Stromal cell of bone marrow (primary cell): ENCODE measurements at regions not wholly inside any gene's neighbourhood (a gene's known extent, or its start where the extent isn't known, plus 50 kb on each side); places are given as distances from the start of the nearest gene placed in this dataset.
A peak's percentile ranks its signal among the peaks of the same experiment; 100 is the strongest.
"Not testable (repeated sequence)": the region's sequence is repeated elsewhere in the genome, so short reads cannot be mapped to it uniquely, and the experiment has no call there.

Experiments used
- DNase-seq: peaks from one replicate; pipeline ENCODE4 v3.0.0-alpha.2; 2012; ENCODE audit warnings: low read depth

DNA sequence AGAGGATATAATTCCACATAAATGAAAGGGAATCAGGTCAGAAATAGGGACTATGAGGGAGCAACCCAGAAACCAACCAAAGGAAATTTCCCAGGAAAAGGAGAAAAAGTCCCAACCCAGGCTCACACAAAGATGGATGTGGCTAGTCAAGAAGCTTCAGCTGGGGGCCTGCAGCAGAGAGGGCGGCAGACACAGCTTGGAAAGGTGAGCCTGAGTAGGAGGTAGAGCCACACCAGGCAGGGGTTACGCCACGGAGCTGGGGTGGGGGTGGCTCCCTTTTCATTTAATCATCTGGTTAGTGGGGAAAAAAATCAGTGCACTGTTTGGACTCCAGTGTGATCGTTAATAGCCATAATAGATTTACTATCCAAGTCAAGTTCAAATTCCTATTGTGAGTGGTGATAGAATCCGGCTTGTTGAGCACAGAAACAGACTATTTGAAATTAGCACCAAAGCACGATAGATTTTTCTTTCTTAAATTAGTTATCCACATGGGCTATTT, 220.6 kb downstream of the TPBG start:
- DNase-seq, result no peak

DNA sequence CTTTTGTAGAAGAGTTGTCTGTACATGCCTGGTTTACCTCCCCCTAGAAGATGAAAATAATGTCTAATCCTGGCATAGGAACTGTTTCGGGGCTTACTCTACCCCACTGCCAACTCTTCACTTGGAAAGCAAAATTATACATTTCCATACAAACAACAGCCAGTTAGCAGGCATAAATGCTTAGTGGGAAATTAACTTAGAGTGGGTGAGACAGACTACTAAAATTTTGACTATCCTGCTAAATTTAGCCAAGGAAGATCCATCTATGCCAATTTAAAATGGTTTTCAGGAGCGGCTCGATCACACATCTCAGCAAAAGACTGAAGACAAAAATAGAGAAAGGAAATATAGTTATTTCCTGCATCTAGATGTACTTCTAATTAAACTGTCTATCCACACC, 221.2 kb downstream of the TPBG start:
- no peak for DNase-seq

DNA sequence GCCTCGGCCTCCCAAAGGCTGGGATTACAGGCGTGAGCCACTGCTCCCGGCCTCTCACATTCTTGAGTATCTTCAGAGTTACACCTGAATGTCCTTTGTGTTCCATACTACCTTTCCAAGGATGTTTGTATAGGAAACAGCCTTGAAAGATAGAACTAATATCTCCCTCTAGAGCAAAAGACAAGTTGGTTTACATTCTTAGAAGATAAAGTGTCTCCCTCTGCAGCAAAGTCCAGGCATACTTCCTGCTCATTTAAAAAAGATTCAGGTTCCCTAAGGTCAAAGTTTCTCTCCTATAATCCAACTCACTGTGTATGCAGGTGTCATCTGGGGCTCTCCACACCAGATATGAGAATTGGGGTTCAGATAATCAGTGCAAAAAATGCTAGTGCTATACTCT, 224.4 kb downstream of the TPBG start:
- no peak for DNase-seq

DNA sequence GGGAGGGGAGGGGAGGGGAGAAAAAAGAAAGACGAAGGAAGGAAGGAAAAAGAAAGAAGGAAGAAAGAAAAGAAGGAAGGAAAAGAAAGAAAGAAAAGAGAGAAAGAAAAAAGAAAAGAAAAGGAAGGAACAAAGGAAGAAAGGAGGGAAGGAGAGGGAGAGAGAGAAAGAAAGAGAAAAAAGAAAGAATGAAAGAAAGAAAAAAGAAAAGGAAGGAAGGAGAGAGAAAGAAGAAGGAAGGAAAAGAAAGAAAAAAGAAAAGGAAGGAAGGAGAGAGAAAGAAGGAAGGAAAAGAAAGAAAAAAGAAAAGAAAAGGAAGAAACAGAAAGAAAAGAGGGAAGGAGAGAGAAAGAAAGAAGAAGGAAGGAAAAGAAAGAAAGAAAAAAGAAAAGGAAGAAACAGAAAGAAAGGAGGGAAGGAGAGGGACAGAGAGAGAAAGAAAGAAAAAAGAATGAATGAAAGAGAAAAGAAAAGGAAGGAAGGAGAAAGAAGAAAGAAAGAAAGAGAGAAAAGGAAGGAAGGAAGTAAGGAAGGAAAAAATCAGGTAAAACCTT, 225.3 kb downstream of the TPBG start:
- no peak for DNase-seq

DNA sequence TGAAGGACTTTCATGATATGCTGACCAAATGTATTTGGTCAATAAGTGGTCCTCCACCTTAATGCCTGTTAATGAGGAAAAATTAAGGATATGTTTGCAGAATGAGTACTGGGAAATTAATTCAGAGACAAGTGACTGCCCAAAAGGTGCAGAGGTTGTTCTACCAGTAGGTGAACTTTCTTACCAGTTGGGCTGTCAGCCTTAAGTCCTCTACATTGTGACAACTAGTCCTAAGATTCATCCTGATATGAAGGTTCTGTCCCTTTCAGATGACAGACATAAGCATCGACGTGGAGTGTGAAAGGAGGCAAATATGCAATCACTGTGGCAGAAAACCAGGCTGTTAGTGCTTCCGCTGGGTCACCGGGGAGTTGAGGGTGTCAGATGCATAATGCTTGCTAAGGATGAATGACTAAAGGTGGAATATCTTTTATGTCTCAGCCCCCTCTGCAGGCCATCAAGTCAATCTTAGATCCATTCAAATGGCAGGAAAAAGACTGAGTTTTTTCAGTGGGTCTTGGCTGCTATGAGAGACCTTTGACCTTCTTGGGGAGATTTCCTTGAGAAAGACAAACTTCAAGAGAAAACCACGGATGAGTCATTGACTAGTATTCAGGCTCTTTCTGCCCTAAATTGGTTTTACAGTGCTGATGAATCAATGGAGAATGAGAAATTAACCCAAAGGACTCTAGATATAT, 226.0 kb downstream of the TPBG start:
- DNase-seq, result peak; percentile 90

DNA sequence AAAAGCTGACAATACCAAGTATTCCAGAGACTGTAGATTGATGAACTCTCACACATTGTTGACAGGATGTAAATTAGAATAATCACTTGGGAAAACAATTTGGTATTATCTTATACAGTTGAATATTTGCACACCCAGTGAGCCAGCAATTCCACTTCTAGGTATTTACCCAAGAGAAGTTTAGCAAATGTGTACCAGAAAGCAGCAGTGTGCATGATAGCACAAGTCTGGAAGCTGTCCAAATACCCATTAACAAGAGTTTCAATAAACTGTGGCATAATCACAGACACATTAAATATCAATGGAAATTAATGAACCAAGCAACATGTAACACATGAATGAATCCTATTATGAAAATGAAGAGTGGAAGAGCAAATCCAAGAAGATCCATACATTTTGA, 233.6 kb downstream of the TPBG start:
- no peak for DNase-seq

DNA sequence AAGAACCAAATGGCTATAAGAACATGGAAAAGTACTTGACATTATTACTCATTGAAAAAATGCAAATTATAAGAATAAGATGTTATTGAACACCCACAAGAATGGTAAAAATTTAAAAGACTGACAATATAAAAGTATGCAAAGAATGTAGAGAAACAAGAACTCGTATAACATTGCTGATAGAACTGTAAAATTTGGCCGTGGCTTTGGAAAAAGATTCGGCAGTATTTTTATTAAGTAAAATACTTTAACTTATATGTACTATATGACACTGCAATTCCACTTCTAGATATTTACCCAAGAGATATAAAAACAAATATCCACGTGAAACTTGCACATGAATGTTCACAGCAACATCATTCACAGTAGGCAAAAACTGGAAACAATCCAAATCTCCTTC, 239.2 kb downstream of the TPBG start:
- DNase-seq, result no peak

DNA sequence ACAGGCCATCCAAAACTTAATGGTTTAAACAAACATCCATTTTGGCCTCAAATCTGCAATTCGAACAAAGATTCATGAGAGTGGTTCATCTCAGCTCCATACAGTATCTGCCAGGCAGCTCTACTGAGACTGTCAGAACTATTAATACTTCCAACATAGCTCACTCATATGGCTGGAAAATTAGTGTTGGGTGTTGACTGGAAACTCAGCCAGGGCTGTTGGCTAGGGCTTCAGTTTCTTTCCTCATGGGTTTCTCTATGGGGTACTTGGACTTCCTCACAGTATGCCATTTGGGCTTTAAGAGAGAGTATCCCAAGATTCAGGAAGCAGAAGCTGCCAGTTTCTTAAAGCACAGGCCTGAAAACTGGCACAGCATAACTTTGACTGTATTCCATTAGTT, 240.3 kb downstream of the TPBG start:
- peak; percentile 7 for DNase-seq

DNA sequence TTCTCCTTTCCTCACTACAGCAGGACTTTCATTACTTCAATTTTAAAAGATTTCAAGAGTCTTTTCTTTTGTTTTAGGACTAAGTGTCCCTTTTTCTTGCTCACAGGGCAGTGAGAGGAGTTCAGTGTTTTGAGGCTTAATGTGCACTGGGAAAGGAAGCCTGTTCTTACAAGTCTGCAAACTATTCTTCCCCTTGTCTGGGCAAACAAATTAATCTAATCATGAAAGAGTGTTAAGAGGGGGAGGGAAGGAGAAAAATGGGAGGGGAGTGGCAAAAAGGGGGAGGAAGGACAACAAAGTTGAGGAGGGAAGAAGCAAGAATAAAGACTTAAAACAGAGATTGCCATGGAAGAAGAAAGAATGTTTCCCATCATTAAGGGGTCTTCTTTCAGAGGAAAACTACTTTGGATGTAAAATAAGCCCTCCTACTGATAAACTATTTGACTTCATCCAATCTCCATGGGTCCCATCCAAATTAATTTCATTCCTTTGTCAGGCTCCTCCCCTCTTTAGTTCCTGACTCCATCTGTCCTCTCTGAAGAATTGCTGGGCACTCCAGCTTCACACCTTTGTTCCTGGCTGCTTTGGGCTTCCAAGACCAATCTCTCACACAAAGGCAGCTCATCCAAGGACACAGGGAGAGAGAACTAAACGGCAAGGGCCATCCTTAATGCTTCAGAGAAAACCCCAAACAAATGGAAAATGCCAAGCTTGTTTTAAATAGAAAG, 244.5 kb downstream of the TPBG start:
- DNase-seq, result no peak

DNA sequence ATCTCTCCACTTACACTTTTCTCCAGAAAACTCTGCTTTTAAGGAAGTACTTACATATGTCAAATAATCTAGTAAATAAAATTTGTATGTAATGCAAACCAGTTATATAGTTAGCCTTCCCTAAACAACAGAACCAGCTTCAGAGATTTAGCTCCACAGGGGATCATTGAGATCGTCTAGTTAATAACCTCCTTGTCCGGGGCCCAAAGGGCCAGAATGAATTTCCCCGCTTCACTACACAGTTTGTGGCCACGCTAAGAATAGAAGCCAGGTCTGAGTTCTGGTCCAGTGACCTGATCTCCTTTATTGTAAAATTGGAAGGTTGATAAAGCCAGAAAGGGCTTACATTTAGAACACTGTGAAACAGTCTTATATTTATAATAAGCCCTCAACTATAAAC, 245.2 kb downstream of the TPBG start:
- DNase-seq, result no peak

DNA sequence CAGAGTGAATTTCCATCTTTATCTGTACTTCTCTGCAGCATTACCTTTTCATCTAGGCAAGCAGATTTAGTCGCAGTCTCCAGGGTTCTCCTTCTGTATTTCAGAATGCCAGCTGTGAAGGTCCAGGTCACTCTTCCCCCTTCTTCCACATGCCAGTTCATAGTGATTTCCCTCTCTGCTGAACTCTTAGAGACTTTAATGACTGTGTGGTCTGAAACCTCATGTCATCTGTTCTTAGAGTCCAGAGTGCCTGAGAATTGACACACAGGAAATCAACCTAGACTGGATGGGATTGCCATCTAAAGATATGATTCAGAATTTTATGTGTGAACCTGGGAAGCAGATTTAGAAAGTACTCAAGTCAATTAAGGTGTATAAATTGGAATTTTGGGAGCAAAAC, 248.1 kb downstream of the TPBG start:
- no peak for DNase-seq

DNA sequence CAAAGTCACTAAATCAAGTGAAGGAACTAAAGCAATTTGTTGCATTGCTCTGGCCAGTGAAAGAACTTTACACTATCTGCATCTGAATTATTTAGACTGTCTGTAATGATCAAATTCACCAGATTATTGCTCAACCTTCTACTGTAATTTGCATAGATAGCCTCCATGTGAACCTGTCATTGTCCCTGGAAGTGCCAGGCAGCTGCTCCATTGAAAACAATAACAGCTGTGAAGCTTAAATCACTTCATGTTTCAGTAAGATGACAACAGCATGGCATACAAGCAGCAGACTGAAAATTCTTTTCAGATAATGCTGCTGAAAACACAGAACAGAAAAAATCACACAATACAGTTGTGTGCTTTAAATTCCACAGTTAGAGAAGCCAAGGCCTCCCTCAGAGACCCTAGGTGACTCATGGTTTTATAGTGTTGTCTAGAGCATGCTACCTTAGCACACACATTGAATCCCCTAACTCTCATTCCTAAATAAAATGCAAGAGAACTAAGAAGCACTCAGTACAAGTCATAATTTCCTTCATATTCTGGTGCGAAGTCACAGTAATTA, 248.9 kb downstream of the TPBG start:
- no peak for DNase-seq

DNA sequence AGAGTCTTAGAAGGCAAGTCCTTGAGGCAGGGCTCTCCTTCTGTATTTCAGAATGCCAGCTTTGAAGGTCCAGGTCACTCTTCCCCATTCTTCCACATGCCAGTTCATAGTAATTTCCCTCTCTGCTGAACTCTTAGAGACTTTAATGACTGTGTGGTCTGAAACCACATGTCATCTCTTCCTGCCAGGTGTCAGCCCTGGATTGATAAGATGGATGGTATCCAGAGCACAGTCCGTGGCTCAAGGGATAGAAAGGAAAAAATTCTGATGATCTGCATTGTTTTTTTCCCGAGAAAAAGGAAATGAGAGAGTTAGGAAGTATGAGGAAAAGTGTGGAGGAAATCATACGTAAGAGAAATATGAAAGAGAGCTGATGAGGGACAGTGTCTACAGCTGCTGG, 250.9 kb downstream of the TPBG start:
- no peak for DNase-seq

DNA sequence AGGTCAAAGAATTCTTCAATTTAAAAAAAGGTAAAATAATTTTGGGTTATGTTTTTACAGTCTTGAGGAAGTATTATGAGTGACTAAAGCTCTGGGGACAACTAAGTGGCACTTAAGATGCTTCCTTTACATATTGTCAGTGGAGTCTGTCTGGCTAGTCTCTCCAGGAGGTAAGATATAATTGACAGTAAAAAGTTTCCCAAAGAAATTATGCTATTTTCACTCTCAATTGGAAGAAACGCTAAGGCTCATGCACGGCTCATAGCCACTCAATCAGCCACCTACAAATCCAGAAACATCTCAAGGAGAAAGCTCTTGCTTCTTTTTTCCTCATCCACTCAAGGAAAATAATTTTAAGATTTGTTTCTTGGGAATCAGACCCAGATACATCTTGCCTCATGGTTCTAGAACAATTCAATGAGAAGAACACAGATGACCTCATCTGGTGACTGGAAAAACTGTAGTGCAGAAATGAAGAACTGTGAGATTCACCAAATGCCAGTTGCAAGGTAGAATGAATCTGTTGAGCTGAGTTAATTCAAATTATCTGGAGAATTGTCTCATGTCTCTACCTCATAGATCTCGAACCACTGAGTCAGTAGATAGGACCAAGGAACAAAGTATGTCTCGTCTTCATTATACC, 252.9 kb downstream of the TPBG start:
- DNase-seq, result peak; percentile 8

DNA sequence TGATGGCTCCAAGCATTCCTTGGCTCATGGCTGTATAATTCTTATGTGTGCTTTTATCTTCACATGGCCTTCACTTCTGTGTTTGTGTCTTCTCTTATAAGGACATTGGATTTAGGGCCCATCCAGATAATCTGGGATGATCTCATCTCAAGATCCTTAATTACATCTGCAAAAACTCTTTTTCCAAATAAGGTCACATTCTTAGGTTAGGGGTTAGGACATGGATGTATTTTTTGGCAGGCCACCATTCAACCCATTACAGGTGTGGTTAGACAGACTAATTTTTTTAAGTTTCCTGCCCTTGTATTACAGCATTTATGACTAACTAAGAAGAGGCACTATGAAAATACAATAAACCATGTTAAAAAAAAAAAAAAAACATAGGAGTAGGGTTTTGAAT, 254.0 kb downstream of the TPBG start:
- no peak for DNase-seq

DNA sequence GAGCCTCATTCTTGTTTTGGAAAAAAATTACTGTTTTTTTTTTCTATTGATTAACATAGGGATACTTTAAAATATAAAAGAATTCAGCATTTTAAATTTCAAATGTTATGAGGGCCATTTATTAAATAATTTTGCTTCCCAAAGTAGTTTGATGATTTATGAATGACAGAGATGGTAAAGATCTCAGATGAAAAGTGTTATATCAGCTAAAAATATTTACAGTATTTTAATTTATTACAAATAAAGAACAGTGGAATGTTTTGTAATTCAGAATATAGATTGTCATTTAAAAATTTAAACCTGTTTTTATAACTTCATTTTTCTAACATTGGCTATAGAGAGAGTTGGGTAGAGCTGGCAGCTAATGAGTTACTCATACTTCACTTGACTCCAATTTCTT, 256.0 kb downstream of the TPBG start:
- no peak for DNase-seq

DNA sequence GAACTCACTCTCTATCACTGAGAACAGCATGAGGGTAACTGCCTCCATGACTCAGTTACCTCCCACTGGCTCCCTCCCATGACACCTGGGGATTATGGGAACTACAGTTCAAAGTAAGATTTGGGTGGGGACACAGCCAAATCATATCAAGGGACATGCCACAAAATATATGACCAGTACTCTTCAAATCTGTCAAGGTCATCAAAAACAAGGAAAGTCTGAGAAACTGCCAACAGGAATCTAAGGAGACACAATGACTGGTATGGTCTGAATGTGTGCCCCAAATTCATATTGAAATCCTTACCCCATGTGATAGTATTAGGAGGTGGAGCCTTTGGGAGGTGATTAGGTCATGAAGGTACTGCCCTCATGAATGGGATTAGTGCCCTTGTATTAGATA, 258.8 kb downstream of the TPBG start:
- no peak for DNase-seq

DNA sequence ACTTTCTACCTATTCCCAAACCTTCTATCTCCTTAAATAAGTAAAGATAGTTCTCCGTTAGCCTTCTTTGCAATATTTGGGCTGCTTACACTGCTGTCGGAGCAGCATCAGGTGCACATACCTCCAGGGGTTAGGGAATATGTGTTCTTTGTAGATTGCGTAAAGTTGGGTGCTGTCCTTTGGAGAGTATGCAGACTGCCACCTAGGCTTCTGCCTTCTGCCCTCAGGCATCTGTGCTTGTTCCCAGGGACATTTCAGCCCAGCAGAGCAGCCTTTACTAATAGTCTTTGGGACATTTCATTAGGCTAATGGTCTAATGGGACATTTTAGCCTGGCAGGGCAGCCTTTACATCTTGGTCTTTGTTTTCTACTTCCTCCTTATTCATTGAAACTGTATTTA, 260.6 kb downstream of the TPBG start:
- no peak for DNase-seq

DNA sequence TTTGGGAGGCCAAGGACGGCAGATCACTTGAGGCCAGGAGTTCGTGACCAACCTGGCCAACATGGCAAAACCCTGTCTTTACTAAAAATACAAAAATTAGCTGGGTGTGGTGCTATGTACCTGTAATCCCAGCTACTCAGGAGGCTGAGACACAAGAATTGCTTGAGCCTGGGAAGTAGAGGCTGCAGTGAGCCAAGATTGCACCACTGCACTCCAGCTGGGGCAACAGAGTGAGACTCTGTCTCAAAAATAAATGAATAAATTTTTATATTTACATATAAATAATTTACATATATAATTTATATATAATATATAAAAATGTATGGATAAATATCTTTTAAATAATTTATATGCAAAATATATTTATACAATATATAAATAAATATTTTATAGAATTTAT, 263.3 kb downstream of the TPBG start:
- DNase-seq, result not testable (repeated sequence)

DNA sequence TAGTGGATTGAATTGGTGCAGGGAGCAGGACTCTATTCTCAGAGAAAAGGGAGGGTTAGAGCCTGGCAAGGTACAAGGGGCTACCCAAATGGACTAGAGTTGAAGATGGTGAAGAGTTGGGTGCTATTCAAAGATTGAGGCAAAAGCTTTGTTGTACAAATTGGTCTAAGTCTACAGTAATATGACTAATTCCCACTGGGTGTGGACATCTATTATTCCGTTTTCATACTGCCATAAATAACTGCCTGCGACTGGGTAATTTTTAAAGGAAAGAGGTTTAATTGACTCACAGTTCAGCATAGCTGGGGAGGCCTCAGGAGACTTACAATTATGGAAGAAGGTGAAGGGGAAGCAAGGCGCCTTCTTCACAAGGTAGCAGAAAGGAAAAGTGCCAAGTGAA, 266.3 kb downstream of the TPBG start:
- DNase-seq, result no peak

DNA sequence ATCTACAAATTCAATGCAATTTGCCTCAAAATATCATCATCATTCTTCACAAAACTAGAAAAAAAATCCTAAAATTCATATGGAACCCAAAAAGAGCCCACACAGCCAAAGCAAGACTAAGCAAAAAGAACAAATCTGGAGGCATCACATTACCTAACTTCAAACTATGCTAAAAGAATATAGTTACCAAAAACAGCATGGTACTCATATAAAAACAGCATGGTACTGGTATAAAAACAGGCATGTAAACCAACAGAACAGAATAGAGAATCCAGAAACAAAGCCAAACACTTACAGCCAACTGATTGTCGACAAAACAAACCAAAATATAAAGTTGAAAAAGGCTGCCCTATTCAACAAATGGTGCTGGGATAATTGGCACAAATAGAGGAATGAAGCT, 278.1 kb downstream of the TPBG start:
- DNase-seq, result no peak

DNA sequence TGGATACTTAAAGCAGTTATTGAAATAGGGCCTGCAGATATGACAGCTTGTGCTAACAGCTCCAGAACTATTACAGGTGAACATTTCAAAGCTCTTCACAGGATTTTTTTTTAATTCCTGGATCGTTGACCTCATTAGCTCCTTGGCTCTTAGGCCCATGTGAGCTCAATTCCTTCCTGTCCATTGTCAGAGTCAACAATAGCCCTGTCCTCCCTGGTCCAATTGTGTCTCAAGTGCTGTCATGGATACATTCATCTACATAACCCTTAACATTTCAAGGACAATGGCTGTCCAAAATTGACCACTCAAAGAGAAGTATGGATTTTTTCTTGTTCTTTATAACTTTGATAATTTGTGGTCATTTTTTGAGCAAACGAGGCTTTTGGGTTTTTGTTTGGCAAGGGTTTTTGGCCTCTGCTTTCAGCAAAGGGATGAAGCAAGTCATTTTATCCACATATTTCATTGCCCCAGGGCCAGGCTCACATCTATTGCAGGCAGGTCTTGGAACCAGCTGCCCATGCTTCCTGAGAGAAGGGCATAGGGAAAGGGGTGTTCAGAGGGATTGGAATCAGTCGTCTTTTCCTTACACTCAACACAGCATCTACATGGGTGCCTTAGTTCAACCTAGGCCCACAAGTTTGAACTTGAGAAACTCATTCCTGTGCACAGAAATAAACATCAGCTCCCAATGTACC, 282.1 kb downstream of the TPBG start:
- DNase-seq, result no peak
